ENCODE measurements at regions not wholly inside any gene's neighbourhood (a gene's known extent, or its start where the extent isn't known, plus 50 kb on each side); places are given as distances from the start of the nearest gene placed in this dataset.

GRCh38 chr20:40335437-40335836, 353.6 kb downstream of the MAFB start:
- TF ChIP-seq, protein P1, sequence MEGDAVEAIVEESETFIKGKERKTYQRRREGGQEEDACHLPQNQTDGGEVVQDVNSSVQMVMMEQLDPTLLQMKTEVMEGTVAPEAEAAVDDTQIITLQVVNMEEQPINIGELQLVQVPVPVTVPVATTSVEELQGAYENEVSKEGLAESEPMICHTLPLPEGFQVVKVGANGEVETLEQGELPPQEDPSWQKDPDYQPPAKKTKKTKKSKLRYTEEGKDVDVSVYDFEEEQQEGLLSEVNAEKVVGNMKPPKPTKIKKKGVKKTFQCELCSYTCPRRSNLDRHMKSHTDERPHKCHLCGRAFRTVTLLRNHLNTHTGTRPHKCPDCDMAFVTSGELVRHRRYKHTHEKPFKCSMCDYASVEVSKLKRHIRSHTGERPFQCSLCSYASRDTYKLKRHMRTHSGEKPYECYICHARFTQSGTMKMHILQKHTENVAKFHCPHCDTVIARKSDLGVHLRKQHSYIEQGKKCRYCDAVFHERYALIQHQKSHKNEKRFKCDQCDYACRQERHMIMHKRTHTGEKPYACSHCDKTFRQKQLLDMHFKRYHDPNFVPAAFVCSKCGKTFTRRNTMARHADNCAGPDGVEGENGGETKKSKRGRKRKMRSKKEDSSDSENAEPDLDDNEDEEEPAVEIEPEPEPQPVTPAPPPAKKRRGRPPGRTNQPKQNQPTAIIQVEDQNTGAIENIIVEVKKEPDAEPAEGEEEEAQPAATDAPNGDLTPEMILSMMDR (tag by site-specific recombination; IDR thresholded peaks at IDR 0.05), result no peak
- TF ChIP-seq ZFP37 (tag by site-specific recombination; IDR thresholded peaks at IDR 0.05) (no peak), ZNF423 (tag by site-specific recombination; IDR thresholded peaks at IDR 0.05) (no peak), ZNF211 (tag by site-specific recombination; IDR thresholded peaks at IDR 0.05; ENCODE audit: low read depth) (no peak), ZNF785 (tag by site-specific recombination; IDR thresholded peaks at IDR 0.05) (no peak), SETDB1 (IDR thresholded peaks at IDR 0.05; ENCODE audit: insufficient read length, low read length) (no peak), ZNF510 (tag by site-specific recombination; IDR thresholded peaks at IDR 0.05; ENCODE audit: insufficient replicate concordance) (no peak), ZBTB20 (tag by site-specific recombination; IDR thresholded peaks at IDR 0.05) (no peak)
- TF ChIP-seq, protein P2, sequence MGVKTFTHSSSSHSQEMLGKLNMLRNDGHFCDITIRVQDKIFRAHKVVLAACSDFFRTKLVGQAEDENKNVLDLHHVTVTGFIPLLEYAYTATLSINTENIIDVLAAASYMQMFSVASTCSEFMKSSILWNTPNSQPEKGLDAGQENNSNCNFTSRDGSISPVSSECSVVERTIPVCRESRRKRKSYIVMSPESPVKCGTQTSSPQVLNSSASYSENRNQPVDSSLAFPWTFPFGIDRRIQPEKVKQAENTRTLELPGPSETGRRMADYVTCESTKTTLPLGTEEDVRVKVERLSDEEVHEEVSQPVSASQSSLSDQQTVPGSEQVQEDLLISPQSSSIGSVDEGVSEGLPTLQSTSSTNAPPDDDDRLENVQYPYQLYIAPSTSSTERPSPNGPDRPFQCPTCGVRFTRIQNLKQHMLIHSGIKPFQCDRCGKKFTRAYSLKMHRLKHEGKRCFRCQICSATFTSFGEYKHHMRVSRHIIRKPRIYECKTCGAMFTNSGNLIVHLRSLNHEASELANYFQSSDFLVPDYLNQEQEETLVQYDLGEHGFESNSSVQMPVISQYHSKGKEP (tag by site-specific recombination; IDR thresholded peaks at IDR 0.05), result no peak
- TF ChIP-seq, protein P3, sequence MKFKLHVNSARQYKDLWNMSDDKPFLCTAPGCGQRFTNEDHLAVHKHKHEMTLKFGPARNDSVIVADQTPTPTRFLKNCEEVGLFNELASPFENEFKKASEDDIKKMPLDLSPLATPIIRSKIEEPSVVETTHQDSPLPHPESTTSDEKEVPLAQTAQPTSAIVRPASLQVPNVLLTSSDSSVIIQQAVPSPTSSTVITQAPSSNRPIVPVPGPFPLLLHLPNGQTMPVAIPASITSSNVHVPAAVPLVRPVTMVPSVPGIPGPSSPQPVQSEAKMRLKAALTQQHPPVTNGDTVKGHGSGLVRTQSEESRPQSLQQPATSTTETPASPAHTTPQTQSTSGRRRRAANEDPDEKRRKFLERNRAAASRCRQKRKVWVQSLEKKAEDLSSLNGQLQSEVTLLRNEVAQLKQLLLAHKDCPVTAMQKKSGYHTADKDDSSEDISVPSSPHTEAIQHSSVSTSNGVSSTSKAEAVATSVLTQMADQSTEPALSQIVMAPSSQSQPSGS (tag by site-specific recombination; IDR thresholded peaks at IDR 0.05; ENCODE audit: low read depth), result no peak

Measured in HEK293 (cell line).